HepG2 (cell line): ENCODE measurements at regions not wholly inside any gene's neighbourhood (a gene's known extent, or its start where the extent isn't known, plus 50 kb on each side); places are given as distances from the start of the nearest gene placed in this dataset.

Experiments used
- ATAC-seq: fragments of 200-7000 bp; cut with Tn5 transposase; 3 replicates; pipeline ENCODE4 v1.9.1; 2020; ENCODE audit warnings: mild to moderate bottlenecking, moderate library complexity
- BruUV-seq: library from RNA; stranded (reverse); fragments of 400-500 nt; replicated peaks from 2 replicates; lab custom pipeline; 2021; lab: Mats Ljungman, UMichigan
- CTCF ChIA-PET: fragments of 300-600 bp; formaldehyde crosslinking; extraction: SDS; loops from one replicate; lab custom pipeline; 2021; ENCODE audit warnings: low total read pairs, inconsistent platforms, low intra/inter-chr PET ratio; lab: Yijun Ruan, JAX
- POLR2A ChIA-PET: fragments of 350-600 bp; sonication (Branson Sonifier 250); formaldehyde crosslinking; loops from one replicate; lab custom pipeline; 2020; ENCODE audit warnings: antibody characterized with exemption, inconsistent platforms; lab: Yijun Ruan, JAX
- DNase-seq: peaks from one replicate; pipeline ENCODE4 v3.0.0-alpha.2; 2015; ENCODE audit warnings: low spot score
- FAIRE-seq: peaks from 3 replicates; lab custom pipeline; 2011; peaks lifted over from hg19 to GRCh38; lab: Jason Lieb, UNC
- H2AFZ ChIP-seq: one replicate; pipeline ENCODE4 v1.6.1; 2011; ENCODE audit warnings: low read length, inconsistent platforms
- H3K27ac ChIP-seq: fragments of 300-600 bp; 3 replicates; pipeline ENCODE4 v1.8.0; 2011; ENCODE audit warnings: mixed run types, mild to moderate bottlenecking, mixed read lengths, low read length, inconsistent platforms; ENCODE audit not compliant: insufficient read depth; ENCODE audit errors: extremely low read length
- H3K27me3 ChIP-seq, 2 experiments: fragments of 200-600 bp in 1 of 2; 2 replicates in 1 of 2; 3 replicates in 1 of 2; pipeline versions ENCODE4 v1.6.0 to v1.8.0; 2011; ENCODE audit warnings: low read length in 2 of 2, mild to moderate bottlenecking in 2 of 2, moderate library complexity in 2 of 2, inconsistent platforms in 1 of 2; ENCODE audit not compliant: insufficient read depth in 2 of 2, control insufficient read depth in 1 of 2
- H3K36me3 ChIP-seq, 2 experiments: fragments of 200-600 bp in 1 of 2; replicated peaks in 1 of 2; 2 replicates in 1 of 2; 3 replicates in 1 of 2; pipeline versions ENCODE4 v1.5.1 to v1.8.0; 2011; ENCODE audit warnings: low read length in 2 of 2, inconsistent platforms in 1 of 2; ENCODE audit not compliant: insufficient read depth in 2 of 2, control insufficient read depth in 1 of 2
- H3K4me1 ChIP-seq: 2 replicates; pipeline ENCODE4 v1.5.1; 2012; ENCODE audit warnings: low read length, inconsistent platforms; ENCODE audit not compliant: insufficient read depth
- H3K4me2 ChIP-seq: 2 replicates; pipeline ENCODE4 v1.6.0; 2011; ENCODE audit warnings: low read depth, low read length, inconsistent platforms
- H3K4me3 ChIP-seq, 3 experiments: fragments of 200-600 bp in 1 of 3; sonication (generic), shearing (Covaris generic) in 1 of 3; replicated peaks in 1 of 3; 2 replicates each; pipeline ENCODE4 v1.5.1; 2011 to 2016; ENCODE audit warnings: low read length in 3 of 3, inconsistent platforms in 2 of 3, low read depth in 2 of 3, mild to moderate bottlenecking in 2 of 3, control low read depth in 1 of 3, mixed read lengths in 1 of 3; ENCODE audit not compliant: insufficient read depth in 1 of 3
- H3K79me2 ChIP-seq: one replicate; pipeline ENCODE4 v1.6.1; 2011; ENCODE audit warnings: low read length, inconsistent platforms; ENCODE audit not compliant: insufficient read depth
- H3K9ac ChIP-seq: 2 replicates; pipeline ENCODE4 v1.6.0; 2011; ENCODE audit warnings: mild to moderate bottlenecking, low read depth, low read length, inconsistent platforms; ENCODE audit not compliant: insufficient read depth
- H3K9me3 ChIP-seq: 2 replicates; pipeline ENCODE4 v1.5.1; 2012; ENCODE audit warnings: mild to moderate bottlenecking, low read length
- H4K20me1 ChIP-seq: 2 replicates; pipeline ENCODE4 v1.6.0; 2011; ENCODE audit warnings: inconsistent platforms, mild to moderate bottlenecking, low read length, moderate library complexity; ENCODE audit not compliant: insufficient read depth
- BATF2 ChIP-seq: sonication (generic); formaldehyde crosslinking; IDR thresholded peaks from 2 replicates; pipeline ENCODE4 v1.8.0; 2022; ENCODE audit warnings: mild to moderate bottlenecking, missing genetic modification reagents, moderate library complexity
- CAMTA2 ChIP-seq: sonication (generic); formaldehyde crosslinking; IDR thresholded peaks from 2 replicates; pipeline ENCODE4 v1.4.0; 2020; ENCODE audit warnings: mild to moderate bottlenecking, missing genetic modification reagents, borderline replicate concordance
- DBP ChIP-seq: sonication (generic); formaldehyde crosslinking; IDR thresholded peaks from 2 replicates; pipeline ENCODE4 v1.4.0; 2020; ENCODE audit warnings: missing genetic modification reagents; ENCODE audit errors: not compliant biosample characterization
- DRAP1 ChIP-seq: IDR thresholded peaks from 2 replicates; pipeline ENCODE4 v1.6.1; 2016; ENCODE audit warnings: missing genetic modification reagents, missing compliant biosample characterization
- JDP2 ChIP-seq: sonication (generic); formaldehyde crosslinking; IDR thresholded peaks from 2 replicates; pipeline ENCODE4 v1.8.1; 2022; ENCODE audit warnings: missing genetic modification reagents, borderline replicate concordance
- KDM1A ChIP-seq: IDR thresholded peaks from 2 replicates; pipeline ENCODE4 v1.6.1; 2016; ENCODE audit warnings: missing compliant biosample characterization
- LCORL ChIP-seq, 2 experiments: fragments of 450-650 bp in 1 of 2; sonication (generic) in 1 of 2; formaldehyde crosslinking in 1 of 2; IDR thresholded peaks; 2 replicates each; pipeline versions ENCODE4 v1.5.0 to v1.6.1; 2017 to 2020; ENCODE audit warnings: antibody characterized with exemption in 1 of 2, missing genetic modification reagents in 1 of 2
- TGIF2 ChIP-seq: IDR thresholded peaks from 2 replicates; pipeline ENCODE4 v1.6.1; 2016; ENCODE audit warnings: control low read depth, missing compliant biosample characterization
- ZBTB49 ChIP-seq: sonication (generic); formaldehyde crosslinking; IDR thresholded peaks from 2 replicates; pipeline ENCODE4 v1.4.0; 2020; ENCODE audit warnings: missing genetic modification reagents, borderline replicate concordance
- ZNF225 ChIP-seq: sonication (generic); formaldehyde crosslinking; IDR thresholded peaks from 2 replicates; pipeline ENCODE4 v1.4.0; 2020; ENCODE audit warnings: mild to moderate bottlenecking, missing genetic modification reagents
- ZNF329 ChIP-seq: sonication (generic); formaldehyde crosslinking; IDR thresholded peaks from 2 replicates; pipeline ENCODE4 v1.9.0; 2021; ENCODE audit warnings: low read depth, mild to moderate bottlenecking, missing genetic modification reagents
- ZNF530 ChIP-seq: sonication (generic); formaldehyde crosslinking; IDR thresholded peaks from 2 replicates; pipeline ENCODE4 v1.5.0; 2020; ENCODE audit warnings: low read depth, mild to moderate bottlenecking, missing genetic modification reagents
- ZNF577 ChIP-seq: sonication (generic); formaldehyde crosslinking; IDR thresholded peaks from 2 replicates; pipeline ENCODE4 v1.4.0; 2020; ENCODE audit warnings: mild to moderate bottlenecking, low read depth, missing genetic modification reagents, borderline replicate concordance
- ZNF761 ChIP-seq: sonication (generic); formaldehyde crosslinking; conservative IDR thresholded peaks from 2 replicates; pipeline ENCODE4 v1.4.0; 2020; ENCODE audit warnings: mild to moderate bottlenecking, missing genetic modification reagents
- ZNF781 ChIP-seq: sonication (generic); formaldehyde crosslinking; IDR thresholded peaks from 2 replicates; pipeline ENCODE4 v1.5.1; 2020; ENCODE audit warnings: borderline replicate concordance, mild to moderate bottlenecking, missing genetic modification reagents; ENCODE audit errors: not compliant biosample characterization
- WGBS: methylation state at CpG from one replicate; pipeline ENCODE4 v1.1.6; 2017; ENCODE audit warnings: low lambda C conversion rate; 5-methylcytosine and 5-hydroxymethylcytosine counted together
- in situ Hi-C: cut with HindIII; loops from 2 replicates; pipeline ENCODE4 v1.10.0; 2017; ENCODE audit warnings: low pct_unique_long_range_greater_than_20kb; ENCODE audit not compliant: extremely low pct_ligation_motif_present
- intact Hi-C: fragments of 100-400 bp; cut with micrococcal nuclease; formaldehyde crosslinking; loops from one replicate; pipeline ENCODE4 v1.10.0; 2022; ENCODE audit not compliant: unreplicated experiment
- TF ChIP-seq, protein P1 (sequence below): sonication (generic); formaldehyde crosslinking; IDR thresholded peaks from 2 replicates; pipeline ENCODE4 v1.4.0; 2020; ENCODE audit warnings: missing genetic modification reagents, low read depth, mild to moderate bottlenecking, borderline replicate concordance

GRCh38 chr11:127994736-127995135 is 592.6 kb downstream of the ETS1 start:
- in situ Hi-C loops: no loop called here
- POLR2A ChIA-PET: no interaction called here

More at GRCh38 chr11:127994736-127995135, 592.6 kb downstream of the ETS1 start:
- intact Hi-C loops: no loop called here
- H3K79me2 ChIP-seq: no peaks in the 10 kb centered on the region
- WGBS: 2% methylated on average over 4 of the region's 4 CpGs
- no peaks in the 10 kb centered on the region for H3K36me3 ChIP-seq
- ATAC-seq (no peak), DNase-seq (no peak), FAIRE-seq (no peak)
- H3K4me1 ChIP-seq: no peaks in the 10 kb centered on the region
- H4K20me1 ChIP-seq: no peaks in the 10 kb centered on the region
- H2AFZ ChIP-seq: no peak overlapping the region
- TF ChIP-seq ZNF225 (no peak), ZNF530 (no peak), DBP (CRISPR knock-in tag) (no peak), KDM1A (no peak), ZNF329 (CRISPR knock-in tag) (no peak), TGIF2 (CRISPR knock-in tag) (no peak), JDP2 (CRISPR knock-in tag) (no peak), DRAP1 (CRISPR knock-in tag) (no peak), CAMTA2 (CRISPR knock-in tag) (no peak), ZBTB49 (CRISPR knock-in tag) (no peak), LCORL (IDR thresholded peaks at IDR 0.05) (no peak), LCORL (CRISPR knock-in tag; IDR thresholded peaks at IDR 0.05) (no peak), ZNF781 (no peak), ZNF577 (CRISPR knock-in tag) (no peak), BATF2 (no peak), ZNF761 (no peak)
- TF ChIP-seq, protein P1, sequence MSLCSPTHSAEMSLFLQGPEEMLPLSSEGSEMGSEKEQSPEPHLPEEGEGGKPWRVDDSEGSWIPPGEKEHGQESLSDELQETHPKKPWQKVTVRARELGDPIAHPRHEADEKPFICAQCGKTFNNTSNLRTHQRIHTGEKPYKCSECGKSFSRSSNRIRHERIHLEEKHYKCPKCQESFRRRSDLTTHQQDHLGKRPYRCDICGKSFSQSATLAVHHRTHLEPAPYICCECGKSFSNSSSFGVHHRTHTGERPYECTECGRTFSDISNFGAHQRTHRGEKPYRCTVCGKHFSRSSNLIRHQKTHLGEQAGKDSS: no peak
- H3K4me2 ChIP-seq: no peak overlapping the region
- H3K27me3 ChIP-seq: no peaks in the 10 kb centered on the region
- CTCF ChIA-PET: no interaction called here
- H3K4me3 ChIP-seq: no peak overlapping the region
- peaks cover 43% of the 10 kb centered on the region for H3K9me3 ChIP-seq
- no peak overlapping the region for H3K9ac ChIP-seq
- H3K27ac ChIP-seq: no peak overlapping the region
- BruUV-seq: no TSS peak
